ENCODE measurements at regions not wholly inside any gene's neighbourhood (a gene's known extent, or its start where the extent isn't known, plus 50 kb on each side); places are given as distances from the start of the nearest gene placed in this dataset.

DNA sequence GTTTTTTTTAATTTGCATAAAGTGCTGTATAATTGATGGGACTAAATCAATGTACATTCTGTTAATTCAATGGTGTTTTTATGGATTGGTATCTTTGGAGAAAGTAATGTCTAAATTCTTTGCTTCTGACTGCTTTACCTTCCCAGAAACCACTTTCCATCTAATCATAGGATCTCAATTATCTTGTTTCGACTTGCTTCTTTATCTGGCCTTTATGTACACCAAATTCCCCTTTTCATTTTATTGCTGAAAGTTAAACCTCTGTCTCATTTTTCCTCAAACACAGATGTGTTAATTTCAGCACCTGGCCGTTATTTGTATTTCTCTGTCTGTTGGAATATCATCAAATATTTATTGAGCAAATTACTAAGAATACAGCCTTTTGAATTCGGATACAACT lies 287.3 kb upstream of the GBE1 start:
- Histone ChIP-seq H3K4me2 (no peak overlapping the region), H3K4me3 (no peak overlapping the region), H3K4me1 (peaks cover 9% of the 10 kb centered on the region; the same call in 1 of the 3 replicates), H3K27ac (no peak overlapping the region), H3K9me3 (no peaks in the 10 kb centered on the region)
- ChIA-PET POLR2A (no interaction called here), CTCF (no interaction called here)
- TF ChIP-seq CHD4 (IDR thresholded peaks at IDR 0.05; ENCODE audit: borderline replicate concordance) (no peak), HOXB5 (CRISPR knock-in tag; IDR thresholded peaks at IDR 0.05) (no peak), BHLHE40 (IDR thresholded peaks at IDR 0.05; ENCODE audit: low read depth, low read length) (no peak), HDAC2 (IDR thresholded peaks at IDR 0.05) (no peak), POLR2A (IDR thresholded peaks at IDR 0.05; ENCODE audit: low read length) (no peak), KDM1A (IDR thresholded peaks at IDR 0.05; ENCODE audit: low read depth) (no peak), KDM5A (IDR thresholded peaks at IDR 0.05) (no peak), SREBF2 (IDR thresholded peaks at IDR 0.05) (no peak), FOXS1 (CRISPR knock-in tag; IDR thresholded peaks at IDR 0.05) (no peak), RCOR1 (IDR thresholded peaks at IDR 0.05; ENCODE audit: low read depth, low read length) (no peak), RNF2 (IDR thresholded peaks at IDR 0.05; ENCODE audit: borderline replicate concordance, low read depth) (no peak), RARB (CRISPR knock-in tag; IDR thresholded peaks at IDR 0.05) (no peak), PHF8 (IDR thresholded peaks at IDR 0.05; ENCODE audit: borderline replicate concordance, low read depth) (no peak), POLR2AphosphoS2 (conservative IDR thresholded peaks at IDR 0.05; ENCODE audit: low read length) (no peak), NPAS2 (CRISPR knock-in tag; IDR thresholded peaks at IDR 0.05; ENCODE audit: borderline replicate concordance) (no peak)
- TF ChIP-seq, protein P1, sequence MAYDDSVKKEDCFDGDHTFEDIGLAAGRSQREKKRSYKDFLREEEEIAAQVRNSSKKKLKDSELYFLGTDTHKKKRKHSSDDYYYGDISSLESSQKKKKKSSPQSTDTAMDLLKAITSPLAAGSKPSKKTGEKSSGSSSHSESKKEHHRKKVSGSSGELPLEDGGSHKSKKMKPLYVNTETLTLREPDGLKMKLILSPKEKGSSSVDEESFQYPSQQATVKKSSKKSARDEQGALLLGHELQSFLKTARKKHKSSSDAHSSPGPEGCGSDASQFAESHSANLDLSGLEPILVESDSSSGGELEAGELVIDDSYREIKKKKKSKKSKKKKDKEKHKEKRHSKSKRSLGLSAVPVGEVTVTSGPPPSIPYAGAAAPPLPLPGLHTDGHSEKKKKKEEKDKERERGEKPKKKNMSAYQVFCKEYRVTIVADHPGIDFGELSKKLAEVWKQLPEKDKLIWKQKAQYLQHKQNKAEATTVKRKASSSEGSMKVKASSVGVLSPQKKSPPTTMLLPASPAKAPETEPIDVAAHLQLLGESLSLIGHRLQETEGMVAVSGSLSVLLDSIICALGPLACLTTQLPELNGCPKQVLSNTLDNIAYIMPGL (CRISPR knock-in tag; IDR thresholded peaks at IDR 0.05; ENCODE audit: borderline replicate concordance) = no peak
- TF ChIP-seq, protein P2, sequence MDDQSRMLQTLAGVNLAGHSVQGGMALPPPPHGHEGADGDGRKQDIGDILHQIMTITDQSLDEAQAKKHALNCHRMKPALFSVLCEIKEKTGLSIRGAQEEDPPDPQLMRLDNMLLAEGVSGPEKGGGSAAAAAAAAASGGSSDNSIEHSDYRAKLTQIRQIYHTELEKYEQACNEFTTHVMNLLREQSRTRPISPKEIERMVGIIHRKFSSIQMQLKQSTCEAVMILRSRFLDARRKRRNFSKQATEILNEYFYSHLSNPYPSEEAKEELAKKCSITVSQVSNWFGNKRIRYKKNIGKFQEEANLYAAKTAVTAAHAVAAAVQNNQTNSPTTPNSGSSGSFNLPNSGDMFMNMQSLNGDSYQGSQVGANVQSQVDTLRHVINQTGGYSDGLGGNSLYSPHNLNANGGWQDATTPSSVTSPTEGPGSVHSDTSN (IDR thresholded peaks at IDR 0.05) = no peak
- TF ChIP-seq, protein P3, sequence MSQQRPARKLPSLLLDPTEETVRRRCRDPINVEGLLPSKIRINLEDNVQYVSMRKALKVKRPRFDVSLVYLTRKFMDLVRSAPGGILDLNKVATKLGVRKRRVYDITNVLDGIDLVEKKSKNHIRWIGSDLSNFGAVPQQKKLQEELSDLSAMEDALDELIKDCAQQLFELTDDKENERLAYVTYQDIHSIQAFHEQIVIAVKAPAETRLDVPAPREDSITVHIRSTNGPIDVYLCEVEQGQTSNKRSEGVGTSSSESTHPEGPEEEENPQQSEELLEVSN (IDR thresholded peaks at IDR 0.05; ENCODE audit: borderline replicate concordance, low read depth) = no peak
- TF ChIP-seq, protein P4, sequence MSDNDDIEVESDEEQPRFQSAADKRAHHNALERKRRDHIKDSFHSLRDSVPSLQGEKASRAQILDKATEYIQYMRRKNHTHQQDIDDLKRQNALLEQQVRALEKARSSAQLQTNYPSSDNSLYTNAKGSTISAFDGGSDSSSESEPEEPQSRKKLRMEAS (IDR thresholded peaks at IDR 0.05) = no peak
- no peak for DNase-seq (ENCODE audit: low read depth in 1 of 2, low spot score in 1 of 2)
- WGBS (ENCODE audit: missing lambda C conversion rate) = 24% methylated on average over 3 of the region's 3 CpGs
- no peak for ATAC-seq
- no peak for FAIRE-seq

DNA sequence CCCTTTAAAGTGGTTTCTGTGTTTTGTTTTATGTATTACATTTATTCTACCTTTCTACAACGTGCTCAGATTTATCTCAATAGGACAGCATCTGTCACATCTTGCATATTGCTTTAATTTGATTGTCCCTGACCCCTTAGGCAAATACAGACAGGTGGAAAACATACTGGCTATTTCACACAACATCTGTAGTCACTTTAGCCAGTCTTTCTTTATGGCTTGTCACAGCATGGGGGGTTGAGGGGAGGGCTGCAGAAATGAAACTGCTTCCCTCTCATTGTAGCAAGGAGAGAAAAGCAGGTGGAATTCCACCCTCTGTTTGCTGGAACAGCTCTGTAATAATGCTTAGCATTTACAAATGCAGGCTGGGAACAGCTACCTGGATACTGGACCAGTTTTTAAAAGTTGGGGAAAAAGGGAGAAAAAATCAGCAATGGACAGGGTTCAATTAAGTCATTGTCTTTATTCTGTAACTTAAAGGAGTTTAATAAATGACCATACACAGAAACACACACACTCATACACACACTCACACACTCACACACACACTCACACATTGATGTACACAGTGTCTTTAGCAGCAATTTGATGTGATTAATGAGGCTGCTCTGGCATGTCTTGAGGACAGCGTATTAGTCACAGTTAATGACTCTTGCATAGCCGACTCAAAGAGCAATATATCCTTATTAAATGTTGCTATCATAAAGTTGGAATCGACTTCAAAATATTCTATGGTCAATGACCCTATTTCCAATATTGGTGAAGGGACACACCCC lies 283.7 kb upstream of the GBE1 start:
- DNase-seq (ENCODE audit: low read depth in 1 of 2, low spot score in 1 of 2) (no peak), ATAC-seq (no peak), FAIRE-seq (no peak)
- no peak overlapping the region for H3K27ac ChIP-seq
- CTCF ChIA-PET = no interaction called here
- 31% methylated on average over 4 of the region's 4 CpGs for WGBS (ENCODE audit: missing lambda C conversion rate)
- POLR2A ChIA-PET = no interaction called here
- TF ChIP-seq, protein P5, sequence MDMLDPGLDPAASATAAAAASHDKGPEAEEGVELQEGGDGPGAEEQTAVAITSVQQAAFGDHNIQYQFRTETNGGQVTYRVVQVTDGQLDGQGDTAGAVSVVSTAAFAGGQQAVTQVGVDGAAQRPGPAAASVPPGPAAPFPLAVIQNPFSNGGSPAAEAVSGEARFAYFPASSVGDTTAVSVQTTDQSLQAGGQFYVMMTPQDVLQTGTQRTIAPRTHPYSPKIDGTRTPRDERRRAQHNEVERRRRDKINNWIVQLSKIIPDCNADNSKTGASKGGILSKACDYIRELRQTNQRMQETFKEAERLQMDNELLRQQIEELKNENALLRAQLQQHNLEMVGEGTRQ (IDR thresholded peaks at IDR 0.05) = no peak
- TF ChIP-seq EHF (CRISPR knock-in tag; IDR thresholded peaks at IDR 0.05) (no peak), HOXB5 (CRISPR knock-in tag; IDR thresholded peaks at IDR 0.05) (no peak), PHF8 (IDR thresholded peaks at IDR 0.05; ENCODE audit: borderline replicate concordance, low read depth) (no peak), MYC (IDR thresholded peaks at IDR 0.05; ENCODE audit: borderline replicate concordance, low read length) (no peak), MAZ (IDR thresholded peaks at IDR 0.05; ENCODE audit: borderline replicate concordance, low read depth, low read length) (no peak), HDAC2 (IDR thresholded peaks at IDR 0.05) (no peak), BHLHE40 (IDR thresholded peaks at IDR 0.05; ENCODE audit: low read depth, low read length) (no peak)
- TF ChIP-seq, protein P3 (IDR thresholded peaks at IDR 0.05; ENCODE audit: borderline replicate concordance, low read depth) = no peak
- TF ChIP-seq, protein P6, sequence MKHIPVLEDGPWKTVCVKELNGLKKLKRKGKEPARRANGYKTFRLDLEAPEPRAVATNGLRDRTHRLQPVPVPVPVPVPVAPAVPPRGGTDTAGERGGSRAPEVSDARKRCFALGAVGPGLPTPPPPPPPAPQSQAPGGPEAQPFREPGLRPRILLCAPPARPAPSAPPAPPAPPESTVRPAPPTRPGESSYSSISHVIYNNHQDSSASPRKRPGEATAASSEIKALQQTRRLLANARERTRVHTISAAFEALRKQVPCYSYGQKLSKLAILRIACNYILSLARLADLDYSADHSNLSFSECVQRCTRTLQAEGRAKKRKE (CRISPR knock-in tag; IDR thresholded peaks at IDR 0.05; ENCODE audit: low read depth) = no peak
- H3K4me2 ChIP-seq = no peak overlapping the region
- H3K4me1 ChIP-seq = no peaks in the 10 kb centered on the region
- no peak overlapping the region for H3K4me3 ChIP-seq
- H3K9me3 ChIP-seq = no peaks in the 10 kb centered on the region
